ENCODE measurements at regions not wholly inside any gene's neighbourhood (a gene's known extent, or its start where the extent isn't known, plus 50 kb on each side); places are given as distances from the start of the nearest gene placed in this dataset.

DNA sequence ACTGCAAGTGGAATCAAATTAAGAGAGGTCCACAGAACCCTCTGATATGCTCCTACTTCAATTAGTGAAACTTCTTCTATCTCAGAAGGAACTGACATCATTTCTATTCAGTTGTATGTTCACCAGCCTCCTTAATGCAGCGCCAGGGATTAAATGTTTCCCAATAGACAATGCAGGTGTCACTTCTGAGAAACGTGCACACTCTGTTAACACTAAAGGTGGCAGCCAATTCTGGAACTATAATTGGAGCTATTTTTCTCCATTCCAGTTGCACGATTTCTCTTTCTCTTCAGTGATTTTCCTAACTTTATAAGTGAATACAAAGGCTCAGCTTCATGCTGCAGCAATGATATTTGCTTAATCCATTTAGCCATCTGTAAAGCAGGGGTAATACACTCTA is 821.9 kb downstream of the TDRD15 start:
- Histone ChIP-seq H4K20me1 (ENCODE audit: control insufficient read depth, extremely low read depth, insufficient read depth, low read length) (no peaks in the 10 kb centered on the region), H3K9ac (ENCODE audit: insufficient read depth, low read length) (no peak overlapping the region), H3K4me3 (replicated peaks in 1 of 4; ENCODE audit: control extremely low read depth in 1 of 4, insufficient read depth in 1 of 4, low read depth in 3 of 4, low read length in 4 of 4) (no peak overlapping the region), H2AFZ (ENCODE audit: low read length) (no peak overlapping the region), H3K27ac (ENCODE audit: insufficient read depth, low read length) (no peak overlapping the region), H3K36me3 (ENCODE audit: control insufficient read depth, insufficient read depth, low read length) (no peaks in the 10 kb centered on the region), H3K4me1 (ENCODE audit: control insufficient read depth, extremely low read depth, insufficient read depth, low read length) (no peaks in the 10 kb centered on the region), H3K4me2 (ENCODE audit: extremely low read depth, insufficient read depth, low read length) (no peak overlapping the region), H3K27me3 (ENCODE audit: control insufficient read depth, insufficient read depth, low read length) (no peaks in the 10 kb centered on the region), H3K9me3 (ENCODE audit: control insufficient read depth, insufficient read depth, low read depth, low read length) (no peaks in the 10 kb centered on the region), H3K79me2 (ENCODE audit: control insufficient read depth, insufficient read depth, low read length) (no peaks in the 10 kb centered on the region)
- DNase-seq (ENCODE audit: low read depth in 2 of 2): no peak
- TF ChIP-seq EZH2 (IDR thresholded peaks at IDR 0.05; ENCODE audit: low read length, missing control alignments) (no peak), CTCF (conservative IDR thresholded peaks at IDR 0.05 in 1 of 2, IDR thresholded peaks at IDR 0.05 in 1 of 2; ENCODE audit: low read depth in 1 of 2, low read length in 2 of 2) (no peak)

DNA sequence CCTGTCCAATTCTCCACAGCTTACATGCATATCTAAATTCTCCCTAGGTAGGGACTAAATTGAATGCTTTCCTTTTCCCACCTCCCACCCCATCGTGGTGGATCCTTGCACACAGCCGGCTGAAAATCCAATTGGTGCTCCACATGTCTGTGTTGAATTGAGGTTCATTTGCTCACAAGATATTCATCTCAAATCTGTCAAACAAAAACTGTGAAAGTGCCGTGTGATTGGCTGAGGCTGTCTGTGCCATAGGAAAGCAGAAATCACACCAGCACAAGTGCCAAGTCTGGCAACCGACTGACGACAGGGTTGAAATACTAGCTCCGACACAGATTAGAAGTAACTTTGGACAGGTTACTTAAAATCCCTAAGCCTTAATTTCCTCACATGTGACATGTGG is 823.3 kb downstream of the TDRD15 start:
- H3K4me1 ChIP-seq (ENCODE audit: control insufficient read depth, extremely low read depth, insufficient read depth, low read length): no peaks in the 10 kb centered on the region
- no peaks in the 10 kb centered on the region for H3K36me3 ChIP-seq (ENCODE audit: control insufficient read depth, insufficient read depth, low read length)
- no peaks in the 10 kb centered on the region for H3K9me3 ChIP-seq (ENCODE audit: control insufficient read depth, insufficient read depth, low read depth, low read length)
- H3K9ac ChIP-seq (ENCODE audit: insufficient read depth, low read length): no peak overlapping the region
- TF ChIP-seq EZH2 (IDR thresholded peaks at IDR 0.05; ENCODE audit: low read length, missing control alignments) (no peak), CTCF (conservative IDR thresholded peaks at IDR 0.05 in 1 of 2, IDR thresholded peaks at IDR 0.05 in 1 of 2; ENCODE audit: low read depth in 1 of 2, low read length in 2 of 2) (no peak)
- H4K20me1 ChIP-seq (ENCODE audit: control insufficient read depth, extremely low read depth, insufficient read depth, low read length): no peaks in the 10 kb centered on the region
- no peak overlapping the region for H3K4me2 ChIP-seq (ENCODE audit: extremely low read depth, insufficient read depth, low read length)
- no peak for DNase-seq (ENCODE audit: low read depth in 2 of 2)
- no peaks in the 10 kb centered on the region for H3K79me2 ChIP-seq (ENCODE audit: control insufficient read depth, insufficient read depth, low read length)
- H3K27me3 ChIP-seq (ENCODE audit: control insufficient read depth, insufficient read depth, low read length): no peaks in the 10 kb centered on the region
- H3K4me3 ChIP-seq (replicated peaks in 1 of 4; ENCODE audit: control extremely low read depth in 1 of 4, insufficient read depth in 1 of 4, low read depth in 3 of 4, low read length in 4 of 4): no peak overlapping the region
- no peak overlapping the region for H2AFZ ChIP-seq (ENCODE audit: low read length)
- no peak overlapping the region for H3K27ac ChIP-seq (ENCODE audit: insufficient read depth, low read length)

- DNase-seq (ENCODE audit: low read depth in 2 of 2): peak in 1 of 2 donors; percentile 1
Measured at GRCh38 chr2:21966139-21966538, 842.4 kb downstream of the TDRD15 start.

More at GRCh38 chr2:21966139-21966538, 842.4 kb downstream of the TDRD15 start:
- H3K27me3 ChIP-seq (ENCODE audit: control insufficient read depth, insufficient read depth, low read length): no peaks in the 10 kb centered on the region
- H3K4me2 ChIP-seq (ENCODE audit: extremely low read depth, insufficient read depth, low read length): no peak overlapping the region
- H2AFZ ChIP-seq (ENCODE audit: low read length): no peak overlapping the region
- no peaks in the 10 kb centered on the region for H4K20me1 ChIP-seq (ENCODE audit: control insufficient read depth, extremely low read depth, insufficient read depth, low read length)
- H3K79me2 ChIP-seq (ENCODE audit: control insufficient read depth, insufficient read depth, low read length): no peaks in the 10 kb centered on the region
- no peak overlapping the region for H3K4me3 ChIP-seq (replicated peaks in 1 of 4; ENCODE audit: control extremely low read depth in 1 of 4, insufficient read depth in 1 of 4, low read depth in 3 of 4, low read length in 4 of 4)
- H3K9ac ChIP-seq (ENCODE audit: insufficient read depth, low read length): no peak overlapping the region
- no peaks in the 10 kb centered on the region for H3K9me3 ChIP-seq (ENCODE audit: control insufficient read depth, insufficient read depth, low read depth, low read length)
- H3K4me1 ChIP-seq (ENCODE audit: control insufficient read depth, extremely low read depth, insufficient read depth, low read length): no peaks in the 10 kb centered on the region
- H3K36me3 ChIP-seq (ENCODE audit: control insufficient read depth, insufficient read depth, low read length): no peaks in the 10 kb centered on the region
- no peak overlapping the region for H3K27ac ChIP-seq (ENCODE audit: insufficient read depth, low read length)
- TF ChIP-seq EZH2 (IDR thresholded peaks at IDR 0.05; ENCODE audit: low read length, missing control alignments) (no peak), CTCF (conservative IDR thresholded peaks at IDR 0.05 in 1 of 2, IDR thresholded peaks at IDR 0.05 in 1 of 2; ENCODE audit: low read depth in 1 of 2, low read length in 2 of 2) (no peak)
